Vagina (tissue), 2 donors: ENCODE measurements at regions not wholly inside any gene's neighbourhood (a gene's known extent, or its start where the extent isn't known, plus 50 kb on each side); places are given as distances from the start of the nearest gene placed in this dataset.

Source experiments
- DNase-seq, 2 donors: peaks; one replicate each; pipeline ENCODE4 v3.0.0-alpha.2; 2017; ENCODE audit errors: extremely low spot score in 2 of 2
- H3K27ac ChIP-seq: fragments of 200-600 bp; sonication (generic); one replicate; pipeline ENCODE4 v1.5.1; 2019
- H3K27me3 ChIP-seq: fragments of 200-600 bp; sonication (generic); one replicate; pipeline ENCODE4 v1.5.1; 2019
- H3K36me3 ChIP-seq, 2 donors: fragments of 200-600 bp; sonication (generic); one replicate each; pipeline ENCODE4 v1.5.1; 2017 to 2019
- H3K4me1 ChIP-seq: fragments of 200-600 bp; sonication (generic); one replicate; pipeline ENCODE4 v1.5.1; 2019
- H3K4me3 ChIP-seq, 2 donors: fragments of 200-600 bp; sonication (generic); 1 replicate in 1 of 2; 2 replicates in 1 of 2; pipeline ENCODE4 v1.5.1; 2016 to 2019
- H3K9me3 ChIP-seq: fragments of 200-600 bp; sonication (generic); one replicate; pipeline ENCODE4 v1.5.1; 2019
- CTCF ChIP-seq, 3 experiments: fragments of 450-650 bp in 2 of 3; fragments of 200-600 bp in 1 of 3; sonication (generic) in 1 of 3; IDR thresholded peaks; one replicate each; pipeline ENCODE4 v1.5.1; 2017 to 2019; ENCODE audit warnings: antibody characterized with exemption in 3 of 3, mild to moderate bottlenecking in 2 of 3, moderate library complexity in 2 of 3
- POLR2A ChIP-seq, 2 donors: fragments of 450-650 bp; IDR thresholded peaks; one replicate each; pipeline ENCODE4 v1.6.1; 2017; ENCODE audit warnings: antibody characterized with exemption in 2 of 2, mild to moderate bottlenecking in 2 of 2, moderate library complexity in 2 of 2
- POLR2AphosphoS5 ChIP-seq, 2 donors: sonication (generic); formaldehyde crosslinking; IDR thresholded peaks; one replicate each; pipeline ENCODE4 v1.9.0; 2017; ENCODE audit warnings: antibody characterized with exemption in 2 of 2, mild to moderate bottlenecking in 2 of 2, low read depth in 1 of 2; ENCODE audit not compliant: insufficient read depth in 1 of 2
- intact Hi-C: fragments of 100-400 bp; cut with DNase I; formaldehyde crosslinking; loops from one replicate; pipeline ENCODE4 v1.15.1; 2023

- intact Hi-C loops = no loop called here
- Histone ChIP-seq H3K27ac (no peak overlapping the region), H3K27me3 (no peaks in the 10 kb centered on the region), H3K4me1 (no peaks in the 10 kb centered on the region), H3K36me3 (no peaks in the 10 kb centered on the region), H3K9me3 (no peaks in the 10 kb centered on the region), H3K4me3 (no peak overlapping the region)
- DNase-seq = no peak
- TF ChIP-seq CTCF (IDR thresholded peaks at IDR 0.05) (no peak), POLR2A (IDR thresholded peaks at IDR 0.05) (no peak)
Measured at GRCh38 chr14:66413901-66414300, 72.3 kb upstream of the CCDC196 start.

GRCh38 chr14:66414511-66414910 lies 71.7 kb upstream of the CCDC196 start:
- Histone ChIP-seq H3K27me3 (no peaks in the 10 kb centered on the region), H3K4me3 (no peak overlapping the region), H3K4me1 (no peaks in the 10 kb centered on the region), H3K27ac (no peak overlapping the region), H3K9me3 (no peaks in the 10 kb centered on the region), H3K36me3 (no peaks in the 10 kb centered on the region)
- no peak for TF ChIP-seq POLR2AphosphoS5 (IDR thresholded peaks at IDR 0.05; ENCODE audit: insufficient read depth in 1 of 2, low read depth in 1 of 2)
- no peak for TF ChIP-seq CTCF (IDR thresholded peaks at IDR 0.05)
- no peak for TF ChIP-seq POLR2A (IDR thresholded peaks at IDR 0.05)
- no peak for DNase-seq
- intact Hi-C loops = no loop called here

GRCh38 chr14:66420251-66421006 lies 65.7 kb upstream of the CCDC196 start:
- Histone ChIP-seq H3K36me3 (no peaks in the 10 kb centered on the region), H3K27me3 (no peaks in the 10 kb centered on the region), H3K27ac (no peak overlapping the region), H3K9me3 (no peaks in the 10 kb centered on the region), H3K4me3 (no peak overlapping the region), H3K4me1 (no peaks in the 10 kb centered on the region)
- TF ChIP-seq CTCF (IDR thresholded peaks at IDR 0.05) (no peak), POLR2AphosphoS5 (IDR thresholded peaks at IDR 0.05; ENCODE audit: insufficient read depth in 1 of 2, low read depth in 1 of 2) (no peak), POLR2A (IDR thresholded peaks at IDR 0.05) (no peak)
- no peak for DNase-seq
- intact Hi-C loops = no loop called here

- H3K27me3 ChIP-seq = no peaks in the 10 kb centered on the region
- TF ChIP-seq CTCF (IDR thresholded peaks at IDR 0.05) = no peak
- TF ChIP-seq POLR2AphosphoS5 (IDR thresholded peaks at IDR 0.05; ENCODE audit: insufficient read depth in 1 of 2, low read depth in 1 of 2) = no peak
- TF ChIP-seq POLR2A (IDR thresholded peaks at IDR 0.05) = no peak
- no peak overlapping the region for H3K27ac ChIP-seq
- no peaks in the 10 kb centered on the region for H3K4me1 ChIP-seq
- H3K4me3 ChIP-seq = no peak overlapping the region
- H3K36me3 ChIP-seq = no peaks in the 10 kb centered on the region
- no peak for DNase-seq
- intact Hi-C loops = no loop called here
- H3K9me3 ChIP-seq = no peaks in the 10 kb centered on the region
Measured at GRCh38 chr14:66421990-66422946, 63.9 kb upstream of the CCDC196 start.

GRCh38 chr14:66425402-66425801 lies 60.8 kb upstream of the CCDC196 start:
- intact Hi-C loops = no loop called here
- no peak overlapping the region for H3K4me3 ChIP-seq
- no peaks in the 10 kb centered on the region for H3K9me3 ChIP-seq
- no peak for DNase-seq
- no peak for TF ChIP-seq CTCF (IDR thresholded peaks at IDR 0.05)
- no peak for TF ChIP-seq POLR2A (IDR thresholded peaks at IDR 0.05)
- no peak for TF ChIP-seq POLR2AphosphoS5 (IDR thresholded peaks at IDR 0.05; ENCODE audit: insufficient read depth in 1 of 2, low read depth in 1 of 2)
- H3K27ac ChIP-seq = no peak overlapping the region
- no peaks in the 10 kb centered on the region for H3K27me3 ChIP-seq
- H3K4me1 ChIP-seq = no peaks in the 10 kb centered on the region
- H3K36me3 ChIP-seq = no peaks in the 10 kb centered on the region
